ENCODE measurements at regions not wholly inside any gene's neighbourhood (a gene's known extent, or its start where the extent isn't known, plus 50 kb on each side); places are given as distances from the start of the nearest gene placed in this dataset.

DNA sequence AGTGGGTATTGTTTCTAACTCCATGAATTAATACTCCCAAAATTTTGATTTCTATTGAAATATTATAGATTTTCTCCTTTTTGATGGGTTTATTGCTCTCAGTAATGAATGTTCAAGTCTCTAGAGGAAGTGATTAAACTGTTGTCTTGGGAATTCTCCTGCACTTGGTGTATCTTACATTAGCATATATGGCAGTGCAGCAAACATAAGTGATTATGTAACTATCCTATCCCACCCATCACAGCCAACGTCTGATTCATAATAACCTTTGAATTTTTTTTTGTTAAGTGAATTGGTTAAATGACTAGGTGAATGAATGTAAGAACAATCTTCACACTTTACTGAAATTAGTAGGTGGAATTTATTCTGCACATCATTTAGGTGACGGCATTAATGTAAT lies 483.7 kb downstream of the TAF11L14 start:
- no peak for DNase-seq

DNA sequence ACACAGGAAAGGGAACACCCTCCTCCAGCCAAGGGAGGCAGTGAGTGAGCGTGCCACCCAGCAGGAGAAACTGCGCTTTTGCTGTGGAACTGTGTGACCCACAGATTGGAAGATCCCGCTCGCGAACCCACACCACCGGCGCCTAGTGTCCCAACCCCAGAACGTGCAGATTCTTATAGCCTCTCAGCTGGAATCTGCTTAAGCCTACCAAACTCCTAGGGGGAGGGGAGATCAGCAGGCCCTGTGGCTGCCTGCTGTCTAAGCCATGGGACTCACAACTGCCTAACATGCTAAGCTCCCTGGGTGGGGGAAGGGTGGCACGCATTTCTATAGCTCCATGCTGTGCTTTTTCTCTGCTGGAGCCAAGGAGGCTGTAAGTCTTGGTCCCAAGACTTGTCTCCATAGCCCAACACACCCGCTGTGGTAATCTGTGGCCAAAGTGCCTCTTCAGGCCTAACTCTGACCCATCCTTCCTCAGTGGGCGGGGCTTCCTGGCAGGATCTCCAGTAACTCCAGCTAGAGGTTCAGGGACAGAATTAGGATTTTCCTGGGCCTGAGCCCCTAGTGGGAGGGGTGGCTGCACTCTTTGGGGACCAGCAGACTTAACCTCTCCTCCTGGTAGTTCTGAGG lies 485.0 kb downstream of the TAF11L14 start:
- DNase-seq = no peak

DNA sequence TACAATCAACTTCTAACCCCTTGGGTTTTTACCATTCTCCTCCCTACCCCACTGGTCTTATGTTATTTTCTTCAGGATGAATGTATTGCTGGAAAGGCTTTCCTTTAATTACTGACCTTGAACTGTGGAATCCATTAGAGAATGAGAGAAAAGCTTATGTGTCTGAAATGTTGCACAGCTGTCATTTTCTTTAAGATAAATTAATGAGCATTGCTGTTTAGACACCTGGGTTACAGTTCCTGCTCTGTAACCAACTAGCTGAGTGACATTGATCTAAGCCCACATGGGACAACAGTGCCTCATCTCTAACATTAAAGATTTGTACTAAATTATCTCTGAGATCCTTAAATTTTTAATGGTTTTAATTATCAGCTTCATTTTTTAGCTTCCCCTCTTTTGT lies 507.0 kb downstream of the TAF11L14 start:
- no peak for DNase-seq

DNA sequence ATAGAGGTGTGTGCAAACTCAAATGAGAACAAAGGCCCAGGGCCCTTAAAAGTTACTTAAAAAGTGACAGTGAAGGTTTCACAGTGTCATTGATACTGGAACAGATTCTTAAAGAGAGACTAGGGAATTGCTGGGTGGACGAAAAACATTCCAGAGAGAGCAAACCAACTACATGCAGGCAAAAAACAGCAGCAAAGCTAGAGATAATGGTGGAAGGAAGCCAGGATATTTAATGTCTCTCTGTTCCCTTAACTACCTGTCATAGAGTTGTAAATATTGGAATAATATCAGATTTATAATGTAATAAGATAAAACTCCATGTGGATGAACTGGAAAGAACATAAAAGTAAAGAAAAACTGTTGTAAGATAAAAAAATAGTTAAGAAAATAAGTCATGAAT lies 508.6 kb downstream of the TAF11L14 start:
- no peak for DNase-seq

DNA sequence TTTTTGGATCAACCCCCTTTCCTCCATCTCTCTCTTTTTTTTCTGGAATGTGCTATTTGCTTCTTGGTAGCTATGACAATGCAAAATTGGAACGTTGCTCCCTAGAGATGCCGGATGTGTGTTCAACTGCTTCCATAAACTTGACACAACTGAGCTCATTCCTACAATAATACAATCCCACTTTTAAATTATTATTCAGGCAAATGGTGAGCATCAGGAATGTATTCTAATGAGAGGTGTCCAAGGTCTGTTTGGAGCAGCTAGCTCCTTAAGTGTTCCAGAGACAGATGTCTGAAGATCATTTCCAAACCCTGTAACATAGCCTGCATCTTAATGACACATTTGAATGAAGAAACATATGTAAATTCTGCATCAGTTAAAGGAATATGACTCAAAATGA lies 518.4 kb downstream of the TAF11L14 start:
- DNase-seq = no peak

DNA sequence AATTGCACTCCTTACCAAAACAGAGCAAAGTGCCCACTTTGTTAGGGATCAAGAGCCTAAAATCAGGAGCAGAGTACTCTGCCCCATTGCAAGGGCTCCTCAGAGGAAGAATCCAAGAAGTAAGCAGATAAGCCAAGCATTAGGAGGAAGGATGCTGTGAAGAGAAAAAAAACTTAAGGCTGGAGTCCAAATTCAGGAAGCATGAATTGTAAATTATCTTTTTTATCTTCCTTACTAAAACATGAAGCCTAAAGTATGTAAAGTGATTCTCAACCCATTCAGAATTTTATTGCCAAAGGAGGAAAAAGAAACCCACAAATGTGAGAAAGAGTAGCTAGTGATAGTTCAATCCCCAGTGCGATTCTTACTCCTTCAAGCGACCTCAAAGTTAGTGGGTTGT lies 523.9 kb downstream of the TAF11L14 start:
- DNase-seq = no peak

DNA sequence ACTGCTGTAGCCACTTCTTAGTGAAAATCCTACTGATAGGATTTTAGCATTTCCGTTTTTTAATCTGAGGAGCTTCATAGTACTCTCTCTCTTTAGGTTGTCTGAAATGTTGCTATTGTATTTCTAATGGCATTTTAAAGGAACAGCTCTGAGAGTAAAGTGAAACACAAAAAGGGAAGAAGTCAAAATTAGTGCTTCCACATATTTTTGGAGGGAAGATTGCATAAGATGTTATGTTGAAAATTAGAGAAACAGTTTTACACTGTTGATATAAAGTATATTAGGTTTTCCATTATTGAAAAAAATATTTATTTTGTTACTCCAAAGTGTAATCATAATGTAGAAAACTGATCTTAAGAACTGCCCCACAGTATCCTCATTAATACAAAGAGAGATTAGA lies 525.1 kb downstream of the TAF11L14 start:
- peak; percentile 9 for DNase-seq

DNA sequence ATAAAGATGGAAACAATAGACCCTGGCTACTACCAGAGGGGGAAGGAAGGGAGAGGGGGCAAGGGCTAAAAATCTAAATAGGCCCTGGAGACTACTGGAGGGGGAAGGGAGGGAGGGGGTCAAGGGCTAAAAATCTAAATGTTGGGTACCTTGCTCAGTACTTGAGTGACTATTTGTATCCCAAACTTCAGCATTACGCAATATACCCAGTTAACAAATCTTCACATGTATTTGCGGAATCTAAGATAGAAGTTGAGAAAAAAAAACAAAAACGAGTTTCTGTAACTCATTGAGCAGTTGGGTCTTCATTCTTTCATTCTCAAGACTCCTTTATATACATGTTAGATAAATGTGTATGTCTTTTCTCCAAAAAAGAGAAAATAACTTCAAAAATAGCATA lies 537.4 kb downstream of the TAF11L14 start:
- DNase-seq = no peak

DNA sequence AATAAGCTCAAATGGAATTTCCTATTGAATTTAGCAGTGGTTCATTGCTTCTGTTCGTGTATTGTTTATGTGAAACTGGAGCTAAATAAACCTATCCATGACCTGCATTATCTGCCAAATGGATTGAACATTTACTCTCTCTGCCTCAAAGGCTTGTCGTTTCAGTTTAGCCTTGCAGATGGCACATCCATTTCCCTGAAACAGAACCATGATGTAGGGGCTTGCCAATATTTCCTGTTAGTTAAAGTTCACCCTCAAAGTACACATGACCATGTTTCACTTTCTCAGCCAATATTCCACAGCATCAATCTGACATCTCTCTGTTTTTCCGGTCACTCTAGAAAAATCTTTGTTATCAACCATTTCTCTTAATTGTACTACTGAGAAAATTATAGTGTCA lies 545.3 kb downstream of the TAF11L14 start:
- no peak for DNase-seq

DNA sequence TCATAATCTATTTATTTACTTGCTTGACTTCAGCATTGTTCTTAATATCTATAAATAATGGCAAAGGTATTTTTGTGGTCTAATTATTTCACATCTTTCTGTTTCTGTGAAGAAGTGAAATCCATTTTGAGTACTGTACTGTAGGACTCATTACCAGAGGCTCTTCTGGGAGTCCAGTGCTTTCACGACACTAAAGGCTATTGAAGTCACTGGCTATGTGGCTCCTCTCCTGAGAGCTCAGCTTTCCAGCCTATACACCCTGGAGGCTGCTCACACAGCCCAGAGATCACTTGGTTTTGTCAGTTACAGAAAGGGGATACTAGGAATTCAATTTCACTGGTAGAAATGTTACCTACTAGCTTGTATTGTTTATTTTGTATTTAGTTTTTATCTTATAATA lies 547.3 kb downstream of the TAF11L14 start:
- no peak for DNase-seq

DNA sequence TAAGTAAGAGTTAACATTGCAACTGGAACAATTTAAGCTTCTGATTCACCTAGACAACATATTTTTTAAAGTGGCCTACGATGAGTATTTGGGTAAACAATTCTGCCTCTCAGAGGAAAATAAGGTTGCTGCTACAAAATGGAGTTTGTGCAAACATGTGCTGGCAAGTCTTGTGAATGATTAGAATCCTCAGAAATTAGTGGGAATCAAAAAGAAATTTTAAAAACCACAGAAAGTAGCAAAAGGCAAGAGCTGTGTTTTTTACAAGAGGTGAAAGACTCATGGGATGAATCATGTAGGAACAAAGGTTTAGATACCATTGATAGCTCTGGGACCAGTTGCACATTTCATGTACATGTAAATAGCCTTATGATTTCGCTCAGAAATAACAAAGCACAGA lies 561.6 kb downstream of the TAF11L14 start:
- no peak for DNase-seq

DNA sequence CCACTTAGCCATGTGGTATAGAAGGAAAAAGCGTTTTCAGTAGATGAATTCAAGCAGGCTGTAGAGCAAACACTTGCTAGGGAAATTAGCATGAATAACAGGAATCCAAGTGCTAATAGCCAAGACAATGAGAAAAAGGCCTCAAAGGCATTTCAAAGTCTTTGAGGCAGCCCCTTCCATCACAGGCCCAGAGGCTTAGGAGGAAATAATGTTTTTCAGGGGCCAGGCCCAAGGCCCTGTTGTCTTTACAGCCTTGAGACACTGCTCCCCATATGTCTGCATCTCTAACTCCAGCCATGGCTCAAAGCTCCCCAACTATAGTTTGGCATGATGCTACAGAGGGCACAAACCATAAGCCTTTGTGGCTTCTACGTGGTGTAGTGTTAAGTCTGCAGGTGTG lies 563.5 kb downstream of the TAF11L14 start:
- no peak for DNase-seq

DNA sequence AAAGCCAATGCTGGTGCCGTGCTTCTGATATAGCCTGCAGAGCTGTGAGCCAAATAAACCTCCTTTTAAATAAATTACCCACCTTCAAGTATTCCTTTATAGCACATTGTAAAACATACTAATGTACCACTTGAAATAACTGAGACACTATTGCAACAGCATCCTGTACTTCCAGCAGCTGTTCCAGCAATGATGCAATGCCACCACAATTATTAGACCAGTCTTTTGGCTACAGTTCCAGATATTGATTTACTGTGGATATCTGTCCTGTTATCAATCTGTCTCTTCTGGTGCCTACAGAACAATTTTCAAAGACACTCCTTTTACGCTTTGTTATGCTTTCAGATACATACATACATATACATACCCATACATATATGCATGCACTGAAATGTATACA lies 567.9 kb downstream of the TAF11L14 start:
- peak; percentile 8 for DNase-seq

DNA sequence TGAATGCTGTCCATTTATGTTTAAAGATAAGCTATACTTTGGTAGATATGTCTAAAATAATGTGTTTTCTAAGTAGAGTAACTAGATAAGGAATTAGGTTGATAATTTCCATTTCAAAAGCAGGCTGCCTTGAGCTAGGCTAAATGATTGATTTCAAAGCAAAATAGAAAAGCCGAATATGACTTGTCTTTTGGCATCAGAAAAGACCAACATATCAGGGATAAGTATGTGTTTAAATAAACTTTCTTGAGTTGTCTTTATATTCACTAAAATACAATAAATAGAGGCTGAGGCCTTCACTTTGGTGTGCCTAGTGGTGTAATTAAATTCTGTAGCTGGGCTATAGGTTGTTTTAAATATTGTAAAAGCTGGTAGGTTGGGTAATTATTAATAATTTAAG lies 569.0 kb downstream of the TAF11L14 start:
- no peak for DNase-seq

DNA sequence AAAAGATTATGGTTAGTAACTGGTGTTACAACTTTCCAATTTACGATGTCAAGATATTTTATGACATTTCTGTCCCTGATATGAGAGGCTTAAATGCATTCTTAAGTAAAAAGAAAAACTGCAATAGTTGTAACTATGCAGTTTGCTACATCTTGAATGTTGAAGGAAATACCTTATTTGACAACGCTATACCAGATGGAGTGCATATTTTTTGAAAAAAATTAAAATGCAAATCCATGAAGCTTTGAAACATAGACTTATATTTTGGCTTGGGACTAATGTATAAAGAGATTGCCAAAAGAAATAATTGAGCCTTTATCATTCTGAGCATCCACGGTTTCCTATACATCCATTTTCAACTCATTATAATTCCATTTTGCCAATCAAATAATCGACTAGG lies 579.4 kb downstream of the TAF11L14 start:
- no peak for DNase-seq

DNA sequence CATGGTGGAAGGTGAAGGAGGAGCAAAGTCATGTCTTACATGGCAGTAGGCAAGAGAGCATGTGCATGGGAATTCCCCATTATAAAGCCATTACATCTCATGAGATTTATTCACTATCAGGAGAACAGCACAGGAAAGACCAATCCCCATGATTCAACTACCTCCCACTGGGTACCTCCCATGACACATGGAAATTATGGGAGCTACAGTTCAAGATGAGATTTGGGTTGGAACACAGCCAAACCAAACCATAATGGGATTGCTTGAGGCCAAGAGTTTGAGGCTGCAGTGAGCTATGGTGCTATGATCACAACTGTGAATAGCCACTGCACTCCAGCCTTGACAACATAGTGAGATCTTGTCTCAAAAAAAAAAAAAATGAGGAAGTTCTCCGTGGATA lies 581.8 kb downstream of the TAF11L14 start:
- no peak for DNase-seq

DNA sequence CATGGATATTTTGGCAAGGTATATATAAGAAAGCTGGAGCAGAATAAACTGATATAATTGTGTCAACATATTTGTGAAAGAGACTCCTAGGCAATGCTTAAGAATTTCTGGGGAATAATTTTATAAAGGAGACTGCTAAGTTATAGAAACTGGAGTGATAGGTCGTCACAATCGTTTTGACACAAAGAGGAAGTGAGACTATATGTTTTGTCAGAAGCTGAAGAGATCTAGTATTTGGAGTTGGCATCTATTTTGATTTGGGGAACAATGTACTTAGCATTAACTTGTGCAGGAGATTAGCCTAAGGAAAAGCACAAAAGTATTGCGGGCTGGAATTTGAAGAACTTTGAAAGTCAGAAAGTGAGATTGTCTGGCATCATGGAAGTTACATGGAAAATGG lies 582.5 kb downstream of the TAF11L14 start:
- no peak for DNase-seq

DNA sequence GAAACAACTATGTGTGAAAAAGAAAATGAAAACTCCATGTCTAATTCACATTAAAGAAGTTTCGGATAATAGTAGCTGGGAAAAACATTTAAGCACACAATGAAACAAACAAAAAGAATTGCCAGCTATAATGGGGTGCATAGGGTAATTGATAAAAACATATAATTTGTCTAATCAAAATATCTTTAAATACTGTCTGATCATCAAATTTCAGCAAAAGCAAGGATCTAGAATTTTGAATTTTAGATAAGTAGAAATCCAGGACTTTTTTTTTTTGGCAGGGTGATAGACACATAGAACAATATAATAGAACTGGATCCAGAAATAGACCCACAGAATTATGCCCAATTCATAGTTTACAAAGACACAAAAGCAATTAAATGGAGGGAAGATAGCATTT lies 585.0 kb downstream of the TAF11L14 start:
- no peak for DNase-seq

DNA sequence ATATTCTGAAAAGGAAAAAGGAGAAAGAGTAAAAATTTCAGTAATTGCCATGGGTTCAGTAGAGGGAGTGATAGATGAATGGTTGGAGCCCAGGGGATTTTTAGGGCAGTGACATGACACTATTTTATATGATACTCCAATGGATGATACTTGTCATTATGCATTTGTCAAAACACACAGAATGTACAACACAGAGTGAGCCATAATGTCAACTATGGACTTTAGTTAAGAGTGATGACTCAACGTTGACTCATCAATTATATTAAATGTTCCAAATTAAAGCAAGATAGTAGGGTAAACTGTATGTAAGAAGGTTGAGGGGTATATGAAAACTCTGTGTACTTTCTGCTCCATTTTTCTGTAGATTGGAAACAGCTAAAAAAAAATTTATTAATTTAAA lies 586.4 kb downstream of the TAF11L14 start:
- no peak for DNase-seq

DNA sequence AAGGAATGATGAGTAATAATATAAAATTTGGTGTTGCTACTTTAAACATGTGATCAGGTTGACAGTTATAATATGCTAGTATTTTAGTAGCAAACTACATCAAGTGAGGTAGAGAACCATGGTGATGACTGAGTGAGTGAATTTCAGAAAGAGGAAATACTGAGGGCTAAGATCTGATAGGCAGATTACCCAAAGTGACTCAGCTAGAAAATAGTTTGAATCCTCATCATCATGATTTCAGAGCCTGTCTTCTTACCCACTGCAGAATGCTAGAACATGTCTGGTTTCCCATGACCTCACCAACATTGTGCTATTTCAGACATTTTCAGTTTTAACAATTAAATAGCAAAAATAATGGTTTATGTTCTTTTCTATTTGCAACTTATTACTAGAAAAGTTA lies 602.1 kb downstream of the TAF11L14 start:
- DNase-seq = peak; percentile 50

DNA sequence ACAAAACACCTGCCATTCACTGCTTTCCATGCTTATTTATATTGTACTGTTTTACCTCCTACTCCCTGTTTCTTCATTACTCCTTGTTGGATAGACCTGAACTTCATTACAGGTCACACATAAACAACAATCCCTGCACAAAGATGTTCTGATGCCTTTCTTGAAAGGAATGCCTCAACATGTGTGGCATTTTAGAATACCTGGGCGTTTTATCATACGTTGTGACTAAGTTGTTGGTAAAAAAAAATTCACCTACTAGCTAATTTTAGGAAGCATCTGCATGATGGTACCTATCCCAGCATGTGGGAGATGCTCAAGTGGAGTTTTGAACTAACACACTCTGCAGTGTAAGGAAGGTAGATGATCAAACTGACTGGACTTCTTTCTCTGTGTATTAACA lies 604.1 kb downstream of the TAF11L14 start:
- DNase-seq = no peak

DNA sequence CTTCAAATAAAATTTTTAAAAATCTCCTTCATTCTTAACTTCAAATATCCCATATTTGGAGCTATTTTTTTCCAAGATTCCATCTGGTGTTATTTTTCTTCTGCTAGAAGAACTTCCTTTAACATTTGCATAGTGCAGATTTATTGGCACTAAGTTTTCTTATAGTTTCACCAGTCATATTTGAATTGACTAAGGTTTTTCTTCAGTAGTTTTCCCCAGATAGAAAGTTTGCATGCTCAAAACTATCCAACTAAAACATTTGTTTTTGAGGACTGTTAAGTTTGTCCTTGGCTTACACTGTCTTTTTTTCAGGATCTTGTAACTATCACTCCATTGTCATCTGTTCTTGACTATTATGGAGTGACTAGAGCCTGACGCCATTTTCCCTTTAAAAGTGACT lies 606.7 kb downstream of the TAF11L14 start:
- no peak for DNase-seq

DNA sequence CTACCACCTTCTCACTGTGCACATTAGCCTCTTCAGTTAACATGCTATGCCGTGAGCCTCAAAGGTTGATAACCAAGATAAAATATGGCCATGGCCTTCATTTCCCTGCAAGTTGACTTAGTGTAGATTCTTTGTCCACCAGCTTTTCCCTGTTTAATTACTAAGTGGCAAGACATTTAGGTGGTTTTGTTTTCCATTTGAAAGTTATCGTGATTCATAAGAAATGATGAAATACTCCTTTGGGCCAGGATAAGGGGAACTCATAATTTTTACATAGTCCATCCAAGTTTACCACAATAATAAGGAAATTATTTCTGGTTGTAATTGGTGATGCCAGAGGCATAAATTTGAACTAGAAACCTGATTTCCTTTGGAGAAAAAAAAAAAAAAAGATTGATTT lies 609.6 kb downstream of the TAF11L14 start:
- DNase-seq = no peak

DNA sequence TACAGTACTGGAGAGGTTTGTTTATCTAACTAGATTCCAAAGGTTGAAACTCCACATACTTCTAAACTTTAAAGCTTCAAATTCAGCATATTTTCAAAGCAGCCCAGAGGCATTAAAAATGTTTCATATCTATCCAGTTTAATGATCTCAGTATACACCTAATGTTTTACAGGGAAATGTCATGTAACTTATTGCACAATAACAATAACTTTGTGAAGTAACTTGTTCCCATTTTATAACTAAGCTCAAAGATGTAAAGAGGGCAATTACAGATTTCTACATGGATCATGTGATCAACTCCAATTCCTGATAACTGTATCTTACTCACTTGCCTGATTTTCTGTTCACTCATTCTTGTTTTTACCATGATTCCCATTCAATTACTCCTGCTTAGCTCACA lies 610.0 kb downstream of the TAF11L14 start:
- no peak for DNase-seq

DNA sequence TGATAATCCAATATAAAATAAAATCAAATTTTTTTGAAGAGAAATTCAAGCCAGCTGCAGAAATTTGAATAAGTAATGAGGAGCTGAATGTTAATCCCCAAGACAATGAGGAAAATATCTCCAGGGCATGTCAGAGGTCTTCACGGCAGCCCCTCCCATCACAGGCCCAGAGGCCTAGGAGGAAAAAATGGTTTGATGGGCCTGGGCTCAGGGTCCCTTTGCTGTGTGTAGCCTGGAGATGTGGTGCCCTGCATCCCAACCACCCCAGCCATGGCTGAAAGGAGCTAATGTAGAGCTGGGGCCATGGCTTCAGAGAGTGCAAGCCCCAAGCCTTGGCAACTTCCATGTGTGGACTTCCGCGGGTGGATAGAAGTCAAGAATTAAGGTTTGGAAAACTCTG lies 618.3 kb downstream of the TAF11L14 start:
- DNase-seq = no peak
